NCI-H1694 (cell line): ENCODE measurements at regions not wholly inside any gene's neighbourhood (a gene's known extent, or its start where the extent isn't known, plus 50 kb on each side); places are given as distances from the start of the nearest gene placed in this dataset.

Experiments
- DNase-seq: peaks from one replicate; lab custom pipeline; 2025; lab: John Stamatoyannopoulos, UW

- DNase-seq: no peak
These were observed 361.7 kb upstream of the MYT1L start for GRCh38 chr2:2692599-2693389.

DNA sequence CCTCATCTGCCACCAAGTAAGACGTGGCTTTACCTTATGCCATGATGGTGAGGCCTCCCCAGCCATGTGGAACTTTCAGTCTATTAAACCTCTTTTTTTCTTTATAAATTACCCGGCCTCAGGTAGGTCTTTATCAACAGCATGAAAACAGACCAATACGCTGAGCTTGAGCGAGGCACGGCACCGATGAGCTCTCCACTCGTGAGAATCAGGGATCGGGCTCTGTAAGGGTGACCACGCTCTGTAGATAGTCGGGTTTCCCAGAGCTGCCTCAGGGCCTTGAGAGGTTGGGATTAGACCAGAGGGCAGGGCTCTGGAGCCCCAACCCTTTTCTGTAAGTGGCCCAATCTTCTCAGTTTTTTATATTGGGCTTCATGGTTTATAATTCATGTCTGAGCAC lies 360.3 kb upstream of the MYT1L start:
- DNase-seq: no peak

- DNase-seq: no peak
These were observed 359.9 kb upstream of the MYT1L start for GRCh38 chr2:2690985-2691384.

DNA sequence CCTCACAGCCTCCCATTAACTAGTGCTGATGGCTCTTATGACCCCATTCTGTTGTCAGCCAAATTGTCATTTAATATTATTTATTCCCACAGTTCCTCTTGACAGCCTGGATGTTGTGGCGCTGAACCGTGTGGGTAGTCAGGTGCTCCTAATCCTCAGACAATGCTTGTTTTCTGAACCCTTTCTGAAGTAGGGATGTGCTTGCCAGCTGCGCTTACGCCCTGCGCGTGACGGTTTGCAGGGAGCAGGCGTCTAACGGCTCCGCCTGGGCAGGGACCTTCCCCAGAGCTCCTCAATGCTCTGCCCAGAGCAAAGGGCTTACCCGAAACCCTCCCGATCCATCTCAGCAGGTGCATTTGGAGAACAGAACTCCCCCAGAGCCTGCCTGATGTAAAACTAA lies 358.2 kb upstream of the MYT1L start:
- no peak for DNase-seq

DNA sequence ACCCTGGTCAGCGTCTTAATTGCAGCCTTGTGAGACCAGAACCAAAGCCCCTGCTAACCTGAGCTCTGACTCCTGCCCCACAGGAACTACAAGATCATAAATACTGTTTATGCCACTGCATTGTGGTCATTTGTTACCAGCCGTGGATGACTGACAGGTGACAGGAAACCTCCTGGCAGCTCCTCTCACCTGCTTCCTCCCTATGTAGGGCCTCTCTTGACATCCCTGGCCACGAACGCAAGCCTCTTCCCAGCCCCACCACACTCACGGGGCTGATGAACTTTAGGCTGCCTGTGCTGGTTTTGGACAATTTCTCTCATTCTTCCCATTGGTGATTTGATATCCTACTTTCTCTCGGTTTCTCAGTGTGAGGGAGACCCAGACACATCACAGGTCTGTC lies 357.2 kb upstream of the MYT1L start:
- no peak for DNase-seq

- no peak for DNase-seq
These were observed 356.7 kb upstream of the MYT1L start for GRCh38 chr2:2687745-2688144.

DNA sequence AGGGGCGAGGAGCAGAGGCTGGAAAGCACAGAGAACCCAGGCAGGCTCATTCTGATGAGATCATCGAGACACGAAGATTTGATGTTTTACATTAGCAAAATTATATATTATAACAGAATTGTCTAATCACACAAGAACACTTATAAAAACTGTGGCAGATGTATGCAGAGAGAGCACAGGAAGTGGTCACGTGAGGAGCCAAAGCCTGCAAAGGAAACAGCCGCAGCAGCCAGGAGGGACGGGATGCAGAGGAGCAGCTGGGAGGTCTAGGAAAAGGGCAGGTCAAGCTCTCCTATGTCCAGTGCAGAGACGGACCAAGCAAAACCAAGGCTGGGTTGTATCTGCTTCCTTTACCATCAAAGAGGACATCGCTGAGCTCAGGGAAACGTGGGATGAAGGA lies 355.1 kb upstream of the MYT1L start:
- DNase-seq: no peak

- no peak for DNase-seq
These were observed 352.6 kb upstream of the MYT1L start for GRCh38 chr2:2683606-2684224.

DNA sequence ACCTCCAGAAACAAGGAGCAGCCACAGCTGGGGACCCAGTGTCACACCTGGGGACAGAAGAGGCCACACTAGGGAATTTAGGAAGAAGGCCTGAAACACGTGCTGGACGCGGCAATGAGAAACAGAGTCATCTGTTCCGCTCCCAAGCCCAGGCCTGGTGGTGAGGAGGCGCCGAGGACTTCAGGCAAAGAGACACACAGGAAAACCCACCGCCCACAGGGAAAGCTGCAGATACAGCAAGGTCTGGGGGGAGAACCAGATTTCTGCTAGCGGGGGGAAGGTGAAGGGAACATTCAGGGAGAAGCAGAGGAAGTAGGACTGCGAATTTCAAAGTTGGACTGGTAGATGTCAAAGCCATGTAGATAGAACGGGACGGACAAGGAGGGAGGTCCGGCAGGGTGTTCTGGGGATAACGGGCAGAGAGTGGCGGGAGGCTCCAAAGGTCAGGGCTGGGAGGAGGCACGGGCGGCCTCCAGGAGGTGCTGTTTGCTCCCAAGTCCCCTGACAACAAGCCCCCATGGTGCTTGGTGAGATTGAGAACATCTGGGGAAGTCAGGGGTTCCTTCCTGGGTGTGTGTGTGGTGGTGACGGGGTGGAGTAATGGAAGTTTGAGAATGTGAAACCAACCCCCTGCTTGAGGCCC lies 351.7 kb upstream of the MYT1L start:
- DNase-seq: no peak

DNA sequence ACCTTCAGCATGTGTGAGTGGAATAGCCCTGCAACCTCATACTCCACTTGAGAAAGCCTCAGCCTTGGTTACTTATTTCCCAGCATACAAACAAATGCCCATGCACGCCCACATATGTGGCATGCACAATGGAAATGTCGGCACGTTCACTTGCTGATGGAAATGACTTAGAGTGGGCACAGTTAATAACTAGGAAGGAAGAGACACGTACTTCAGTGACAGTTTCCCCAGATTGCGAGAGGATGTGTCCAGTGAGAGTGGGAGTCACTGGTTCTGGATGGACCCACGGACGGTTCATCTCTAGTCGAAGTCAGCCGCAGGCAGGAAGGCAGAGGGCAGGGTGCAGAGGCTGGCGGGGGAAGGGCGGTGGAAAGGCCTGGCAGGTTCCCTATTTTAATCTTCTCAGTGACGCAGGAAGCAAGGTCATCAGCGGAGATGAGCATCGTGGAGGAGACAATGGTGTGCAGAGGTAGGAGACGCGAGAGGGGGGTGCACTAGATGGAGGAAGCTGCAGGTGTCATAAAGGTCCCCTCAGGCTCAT lies 350.7 kb upstream of the MYT1L start:
- no peak for DNase-seq

GRCh38 chr2:2681085-2681484 lies 350.0 kb upstream of the MYT1L start:
- no peak for DNase-seq

GRCh38 chr2:2674831-2675230 lies 343.8 kb upstream of the MYT1L start:
- DNase-seq: no peak

- DNase-seq: no peak
These were observed 342.3 kb upstream of the MYT1L start for GRCh38 chr2:2673406-2673805.

DNA sequence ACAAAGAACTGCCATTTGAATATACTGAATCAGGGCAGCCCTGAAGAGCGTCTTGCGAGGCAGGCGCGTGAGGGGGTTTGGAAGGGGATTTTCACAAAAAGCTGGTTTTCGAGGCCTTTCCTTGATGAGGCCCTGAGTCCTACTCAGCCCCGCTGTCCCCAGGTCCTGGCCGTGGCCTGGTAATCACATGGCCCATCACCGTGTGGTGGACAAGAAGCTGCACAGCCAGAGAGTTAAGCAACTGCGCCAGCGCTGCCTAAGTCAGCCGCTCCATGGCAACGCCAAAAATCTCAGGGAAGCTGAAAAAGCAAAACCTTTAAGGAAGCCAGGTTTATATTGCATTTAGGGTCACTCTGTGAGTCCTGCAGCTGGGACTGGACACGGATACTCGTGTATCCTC lies 341.2 kb upstream of the MYT1L start:
- no peak for DNase-seq

DNA sequence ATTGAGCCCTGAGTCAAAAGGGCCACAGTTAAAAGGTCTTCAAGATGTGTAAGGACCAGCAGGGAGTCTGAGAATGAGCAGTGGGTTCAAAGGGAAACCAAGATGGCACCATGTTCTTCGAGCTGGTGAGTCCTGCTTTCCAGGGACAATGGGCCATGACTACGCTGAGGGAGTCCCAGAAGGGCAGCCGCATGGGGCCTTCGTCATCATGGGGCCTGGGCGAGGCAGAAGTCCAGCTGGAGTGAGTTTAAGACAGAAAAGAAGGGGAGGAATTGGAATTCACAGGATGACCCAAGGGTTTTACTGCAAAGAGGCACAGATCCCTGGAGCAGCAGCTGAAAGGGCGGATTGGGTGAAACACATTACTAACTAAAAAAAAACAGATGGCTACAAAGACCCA lies 340.8 kb upstream of the MYT1L start:
- no peak for DNase-seq

DNA sequence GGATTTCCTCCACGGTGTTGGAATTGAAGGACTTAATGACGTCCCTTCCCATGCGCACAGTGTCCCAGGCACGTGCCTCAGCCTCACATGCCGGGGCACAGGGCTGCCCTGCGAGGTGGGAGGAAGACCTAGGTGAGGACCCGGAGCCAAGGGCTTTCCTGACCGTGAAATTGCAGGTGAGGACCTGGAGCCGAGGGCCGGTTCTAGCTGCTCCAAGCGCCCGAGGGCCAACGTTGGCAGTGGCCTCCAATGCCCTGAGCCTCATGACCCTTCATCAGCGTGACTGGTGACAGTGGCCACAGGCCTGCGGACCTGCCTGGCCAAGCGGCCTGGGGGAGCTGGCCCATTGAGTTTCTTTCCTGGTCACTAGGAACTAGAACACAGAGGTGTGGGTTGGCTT lies 338.2 kb upstream of the MYT1L start:
- DNase-seq: no peak

- DNase-seq: no peak
These were observed 337.7 kb upstream of the MYT1L start for GRCh38 chr2:2668681-2669265.

GRCh38 chr2:2667690-2668089 lies 336.6 kb upstream of the MYT1L start:
- no peak for DNase-seq

GRCh38 chr2:2665834-2666133 lies 334.7 kb upstream of the MYT1L start:
- DNase-seq: no peak

DNA sequence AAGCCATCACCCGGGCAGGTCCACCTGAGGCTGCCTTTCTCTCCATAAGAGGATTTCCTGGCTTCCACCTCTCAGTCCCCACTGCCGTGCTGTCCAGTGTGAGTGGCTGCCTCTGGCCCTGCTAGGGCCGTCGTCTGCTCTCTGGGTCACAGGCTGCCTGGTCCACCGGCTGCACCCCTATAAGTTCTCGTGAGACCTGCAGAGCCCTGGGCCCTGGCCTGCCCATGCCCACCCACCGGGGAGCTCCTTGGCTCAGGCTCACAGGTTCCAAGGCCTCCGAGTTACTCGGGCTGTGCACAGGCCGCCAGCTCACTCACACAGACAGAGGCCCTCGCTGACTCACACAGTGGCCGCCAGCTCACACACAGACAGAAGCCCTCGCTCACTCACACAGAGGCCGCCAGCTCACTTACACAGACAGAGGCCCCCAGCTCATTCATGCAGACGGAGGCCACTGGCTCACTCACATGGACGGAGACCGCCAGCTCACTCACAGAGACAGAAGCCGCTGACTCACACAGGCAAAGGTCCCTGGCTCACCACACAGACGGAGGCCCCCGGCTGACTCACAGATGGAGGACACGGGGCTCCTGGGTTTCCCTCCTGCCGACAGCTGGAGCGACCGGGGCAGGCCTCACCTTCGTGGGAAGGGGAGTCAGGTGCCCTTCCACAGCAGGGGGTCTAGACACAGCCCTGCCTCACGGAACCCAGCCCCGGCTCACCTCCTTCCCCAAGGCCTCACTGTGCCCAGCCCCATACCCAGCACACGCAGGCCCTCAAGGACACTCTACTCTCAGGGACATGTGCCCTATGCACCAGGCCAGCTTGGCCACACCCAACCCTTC lies 334.1 kb upstream of the MYT1L start:
- DNase-seq: no peak

GRCh38 chr2:2663401-2664036 lies 332.4 kb upstream of the MYT1L start:
- DNase-seq: no peak
